ENCODE measurements at regions not wholly inside any gene's neighbourhood (a gene's known extent, or its start where the extent isn't known, plus 50 kb on each side); places are given as distances from the start of the nearest gene placed in this dataset.
"Not testable (repeated sequence)": the region's sequence is repeated elsewhere in the genome, so short reads cannot be mapped to it uniquely, and the experiment has no call there.

DNA sequence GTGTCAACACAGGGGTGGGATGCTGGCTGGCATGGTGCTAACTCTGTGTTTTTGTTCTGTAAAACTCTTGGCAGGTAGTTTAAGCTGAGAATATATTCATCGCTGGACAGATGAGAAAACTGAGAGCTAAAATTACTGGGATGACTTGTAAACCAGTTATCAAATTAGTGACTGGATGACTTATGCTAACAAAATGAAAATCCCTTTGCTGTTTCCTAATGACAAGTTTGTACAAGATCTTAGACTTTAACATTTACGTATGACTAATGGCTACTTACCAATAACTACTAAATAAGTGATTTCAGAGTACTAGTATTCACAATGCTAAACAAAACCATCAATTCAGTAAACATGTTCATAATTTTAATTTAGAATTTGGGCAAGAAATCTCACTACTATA lies 854.8 kb upstream of the ARRDC3 start:
- no peak for TF ChIP-seq POLR2A (IDR thresholded peaks at IDR 0.05)
- TF ChIP-seq, protein P1, sequence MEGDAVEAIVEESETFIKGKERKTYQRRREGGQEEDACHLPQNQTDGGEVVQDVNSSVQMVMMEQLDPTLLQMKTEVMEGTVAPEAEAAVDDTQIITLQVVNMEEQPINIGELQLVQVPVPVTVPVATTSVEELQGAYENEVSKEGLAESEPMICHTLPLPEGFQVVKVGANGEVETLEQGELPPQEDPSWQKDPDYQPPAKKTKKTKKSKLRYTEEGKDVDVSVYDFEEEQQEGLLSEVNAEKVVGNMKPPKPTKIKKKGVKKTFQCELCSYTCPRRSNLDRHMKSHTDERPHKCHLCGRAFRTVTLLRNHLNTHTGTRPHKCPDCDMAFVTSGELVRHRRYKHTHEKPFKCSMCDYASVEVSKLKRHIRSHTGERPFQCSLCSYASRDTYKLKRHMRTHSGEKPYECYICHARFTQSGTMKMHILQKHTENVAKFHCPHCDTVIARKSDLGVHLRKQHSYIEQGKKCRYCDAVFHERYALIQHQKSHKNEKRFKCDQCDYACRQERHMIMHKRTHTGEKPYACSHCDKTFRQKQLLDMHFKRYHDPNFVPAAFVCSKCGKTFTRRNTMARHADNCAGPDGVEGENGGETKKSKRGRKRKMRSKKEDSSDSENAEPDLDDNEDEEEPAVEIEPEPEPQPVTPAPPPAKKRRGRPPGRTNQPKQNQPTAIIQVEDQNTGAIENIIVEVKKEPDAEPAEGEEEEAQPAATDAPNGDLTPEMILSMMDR (IDR thresholded peaks at IDR 0.05 in 4 of 5, conservative IDR thresholded peaks at IDR 0.05 in 1 of 5) = no peak
- DNase-seq = no peak
- intact Hi-C loops (cut with DNase I; ENCODE audit: low total_unique reads) = no loop called here
- H3K4me3 ChIP-seq = no peak overlapping the region
- no peaks in the 10 kb centered on the region for H3K27me3 ChIP-seq
- in situ Hi-C loops (cut with MboI; ENCODE audit: low sequenced_read_pairs in 4 of 4) = no loop called here
- no peaks in the 10 kb centered on the region for H3K36me3 ChIP-seq
- H3K4me1 ChIP-seq = no peaks in the 10 kb centered on the region
- ATAC-seq = no peak
- no peak overlapping the region for H3K27ac ChIP-seq
- H3K9me3 ChIP-seq = no peaks in the 10 kb centered on the region

DNA sequence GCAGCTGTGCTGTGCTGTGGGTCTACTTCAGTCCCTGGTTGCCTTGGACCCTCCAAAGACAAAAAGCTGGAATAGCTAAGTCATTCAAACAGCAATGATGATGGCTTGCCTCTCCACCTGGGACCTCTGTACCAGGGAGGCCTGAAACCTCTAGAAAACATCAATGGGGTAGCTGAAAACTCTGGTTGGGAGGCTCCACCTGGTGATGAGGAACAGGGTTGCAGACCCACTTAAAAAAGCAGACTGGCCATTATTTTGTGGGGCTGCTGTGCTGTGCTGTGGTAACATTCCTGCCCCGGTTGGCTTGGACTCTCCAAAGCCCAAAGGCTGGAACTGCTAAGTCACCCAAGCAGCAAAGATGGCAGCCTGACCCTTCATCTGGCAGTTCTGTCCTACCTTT lies 839.3 kb upstream of the ARRDC3 start:
- Histone ChIP-seq H3K27me3 (no peaks in the 10 kb centered on the region), H3K4me3 (no peak overlapping the region), H3K4me1 (no peaks in the 10 kb centered on the region), H3K36me3 (no peaks in the 10 kb centered on the region), H3K9me3 (no peaks in the 10 kb centered on the region), H3K27ac (no peak overlapping the region)
- DNase-seq = no peak
- no peak for TF ChIP-seq POLR2A (IDR thresholded peaks at IDR 0.05)
- TF ChIP-seq, protein P1 (IDR thresholded peaks at IDR 0.05 in 4 of 5, conservative IDR thresholded peaks at IDR 0.05 in 1 of 5) = no peak
- in situ Hi-C loops (cut with MboI; ENCODE audit: low sequenced_read_pairs in 4 of 4) (no loop called here), intact Hi-C loops (cut with DNase I; ENCODE audit: low total_unique reads) (no loop called here)
- no peak for ATAC-seq

DNA sequence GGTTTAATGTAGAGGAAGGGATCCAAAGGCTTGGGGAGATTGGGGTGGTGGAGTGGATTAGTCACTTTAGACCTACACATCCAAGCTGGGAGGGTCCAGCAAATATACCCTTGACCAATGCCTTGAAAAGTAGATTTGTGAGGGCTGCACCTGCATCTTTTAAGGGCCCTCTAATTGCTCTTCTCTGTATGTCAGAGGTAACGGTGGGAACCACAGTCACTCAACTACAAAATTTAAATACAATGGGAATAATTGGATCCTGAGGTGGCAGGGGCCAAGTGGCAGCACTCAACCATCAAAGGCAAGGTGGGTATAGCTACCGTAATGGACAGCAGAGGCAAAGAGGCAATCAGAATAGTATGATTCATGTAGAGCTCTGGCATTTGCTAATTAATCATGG lies 833.7 kb upstream of the ARRDC3 start:
- H3K36me3 ChIP-seq; H3K27me3 ChIP-seq; H3K27ac ChIP-seq; H3K9me3 ChIP-seq; H3K4me1 ChIP-seq; ATAC-seq; in situ Hi-C loops (cut with MboI; ENCODE audit: low sequenced_read_pairs in 4 of 4); H3K4me3 ChIP-seq; intact Hi-C loops (cut with DNase I; ENCODE audit: low total_unique reads); DNase-seq: not testable (repeated sequence)

DNA sequence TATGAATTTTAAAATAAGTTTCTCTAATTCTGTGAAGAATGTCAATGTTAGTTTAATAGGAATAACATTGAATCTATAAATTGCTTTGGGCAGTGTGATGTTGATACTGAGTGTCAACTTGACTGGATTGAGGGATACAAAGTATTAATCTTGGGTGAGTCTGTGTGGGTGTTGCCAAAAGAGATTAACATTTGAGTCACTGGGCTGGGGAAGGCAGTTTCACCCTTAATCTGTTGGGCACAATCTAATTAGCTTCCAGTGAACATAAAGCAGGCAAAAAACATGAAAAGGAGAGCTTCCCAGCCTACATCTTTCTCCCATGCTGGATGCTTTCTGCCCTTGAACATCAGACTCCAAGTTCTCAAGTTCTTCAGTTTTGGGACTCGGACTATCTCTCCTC lies 832.0 kb upstream of the ARRDC3 start:
- no peaks in the 10 kb centered on the region for H3K4me1 ChIP-seq
- no peak overlapping the region for H3K4me3 ChIP-seq
- TF ChIP-seq, protein P1 (IDR thresholded peaks at IDR 0.05 in 4 of 5, conservative IDR thresholded peaks at IDR 0.05 in 1 of 5) = no peak
- TF ChIP-seq POLR2A (IDR thresholded peaks at IDR 0.05) = no peak
- H3K36me3 ChIP-seq = no peaks in the 10 kb centered on the region
- H3K27ac ChIP-seq = no peak overlapping the region
- intact Hi-C loops (cut with DNase I; ENCODE audit: low total_unique reads) (no loop called here), in situ Hi-C loops (cut with MboI; ENCODE audit: low sequenced_read_pairs in 4 of 4) (no loop called here)
- H3K27me3 ChIP-seq = no peaks in the 10 kb centered on the region
- no peak for DNase-seq
- H3K9me3 ChIP-seq = no peaks in the 10 kb centered on the region
- no peak for ATAC-seq

DNA sequence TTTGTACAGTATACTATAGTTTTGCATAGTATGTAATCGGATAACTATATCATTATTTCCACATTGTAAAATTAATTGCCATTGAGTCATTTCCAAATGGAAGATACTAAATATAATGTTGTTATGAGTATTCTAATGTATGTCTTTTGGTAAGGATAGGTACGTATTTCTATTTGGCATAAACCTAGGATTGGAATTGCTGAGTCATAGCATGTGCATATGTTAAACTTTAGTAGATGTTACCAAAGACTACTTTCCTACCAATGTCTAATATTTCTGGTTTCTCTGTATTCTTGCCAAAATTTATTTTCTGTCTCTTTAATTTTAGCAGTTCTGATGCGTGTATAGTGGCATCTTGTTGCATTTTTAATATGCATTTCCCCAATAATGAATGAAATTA lies 825.1 kb upstream of the ARRDC3 start:
- ATAC-seq (no peak), DNase-seq (no peak)
- Histone ChIP-seq H3K27ac (no peak overlapping the region), H3K4me3 (no peak overlapping the region), H3K9me3 (no peaks in the 10 kb centered on the region), H3K36me3 (no peaks in the 10 kb centered on the region), H3K27me3 (no peaks in the 10 kb centered on the region), H3K4me1 (no peaks in the 10 kb centered on the region)
- no peak for TF ChIP-seq POLR2A (IDR thresholded peaks at IDR 0.05)
- TF ChIP-seq, protein P1 (IDR thresholded peaks at IDR 0.05 in 4 of 5, conservative IDR thresholded peaks at IDR 0.05 in 1 of 5) = no peak
- in situ Hi-C loops (cut with MboI; ENCODE audit: low sequenced_read_pairs in 4 of 4) (no loop called here), intact Hi-C loops (cut with DNase I; ENCODE audit: low total_unique reads) (no loop called here)
